Adipose tissue (tissue), 3 donors: ENCODE measurements at regions not wholly inside any gene's neighbourhood (a gene's known extent, or its start where the extent isn't known, plus 50 kb on each side); places are given as distances from the start of the nearest gene placed in this dataset.

Experiments used
- H3K27ac ChIP-seq: one replicate; pipeline ENCODE4 v1.5.1; 2013; ENCODE audit warnings: low read depth, low read length
- WGBS, 3 donors: extraction: QIAGEN DNeasy Blood & Tissue Kit; methylation state at CpG; one replicate each; pipeline ENCODE4 v1.1.7; 2013; 5-methylcytosine and 5-hydroxymethylcytosine counted together
- donor health status: healthy with polysubstance abuse.
- donor health status: Bipolar disorder and iron deficiency.
- donor health status: healthy.

DNA sequence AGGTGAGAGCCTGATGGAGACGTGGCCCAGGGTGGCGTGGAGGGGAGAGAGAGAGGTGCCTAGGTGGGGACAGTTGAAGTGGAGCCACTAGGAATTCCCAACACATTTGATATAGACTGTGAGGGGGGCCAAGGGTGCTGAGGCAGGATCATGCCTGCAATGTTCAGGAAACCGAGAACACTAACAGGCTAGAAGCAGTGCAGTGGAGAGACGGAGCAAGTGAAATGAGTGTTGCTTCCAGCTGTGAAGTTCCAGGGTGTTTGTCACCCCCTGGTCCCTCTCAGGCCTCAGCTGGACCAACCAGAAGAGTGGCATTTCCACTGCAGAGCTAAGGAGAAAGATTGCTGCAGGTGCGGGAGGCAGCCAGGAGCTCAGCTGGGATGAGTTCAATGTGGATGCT is 127.1 kb downstream of the RIPK4 start:
- WGBS, 3 donors: 95 to 99% (median 96%) methylated on average over 5 of the region's 5 CpGs
- H3K27ac ChIP-seq: no peak overlapping the region

DNA sequence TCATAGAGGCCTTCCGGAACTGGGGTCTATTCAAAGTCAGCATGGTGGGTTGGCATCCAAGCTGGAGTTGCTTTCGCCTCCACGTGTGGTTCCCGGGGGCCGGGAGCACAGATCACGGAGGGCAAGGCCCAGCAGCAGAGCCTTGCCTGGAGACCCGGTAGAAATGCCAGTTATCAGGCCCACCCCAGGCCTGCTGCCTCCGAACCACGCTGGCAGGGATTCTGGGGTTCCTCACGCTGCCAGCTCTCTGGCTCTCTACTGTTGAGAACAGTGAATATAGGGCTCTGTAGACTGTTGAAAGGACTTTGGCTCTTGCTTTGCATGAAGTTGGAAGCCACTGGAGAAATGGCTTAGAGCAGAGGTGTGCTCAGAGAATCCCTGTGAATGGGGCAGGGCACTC is 127.5 kb downstream of the RIPK4 start:
- no peak overlapping the region for H3K27ac ChIP-seq
- 94 to 98% (median 96%) methylated on average over 10 of the region's 10 CpGs for WGBS, 3 donors

DNA sequence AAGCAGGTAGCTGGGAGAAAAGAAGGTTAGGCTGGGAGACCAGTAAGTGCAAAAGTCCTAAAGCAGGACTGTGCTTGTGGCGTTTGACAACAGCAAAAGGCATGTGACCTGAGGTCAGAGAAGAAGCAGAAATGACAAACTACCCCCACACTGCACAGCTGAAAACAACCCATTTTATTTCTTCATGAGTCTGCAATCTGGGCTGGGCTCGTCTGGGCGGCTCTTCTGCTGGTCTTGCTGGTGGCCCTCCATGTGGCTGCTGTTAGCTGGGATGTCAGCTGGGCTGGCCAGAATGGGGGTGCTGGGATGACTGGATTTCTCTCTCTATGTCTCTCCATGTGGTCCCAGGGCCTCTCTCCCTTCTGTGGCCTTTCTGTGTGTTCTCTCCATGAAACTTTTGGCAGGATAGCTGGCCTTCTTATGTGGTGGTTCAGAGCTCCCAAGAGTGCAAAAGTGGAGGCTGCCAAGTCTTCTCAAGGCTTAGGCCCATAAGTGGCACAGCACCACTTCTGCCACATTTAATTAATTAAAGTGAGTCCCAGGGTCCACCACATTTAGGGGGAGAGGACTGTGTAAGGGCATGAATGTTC is 128.6 kb downstream of the RIPK4 start:
- WGBS, 3 donors: 90 to 100% (median 93%) methylated on average over 3 of the region's 3 CpGs

DNA sequence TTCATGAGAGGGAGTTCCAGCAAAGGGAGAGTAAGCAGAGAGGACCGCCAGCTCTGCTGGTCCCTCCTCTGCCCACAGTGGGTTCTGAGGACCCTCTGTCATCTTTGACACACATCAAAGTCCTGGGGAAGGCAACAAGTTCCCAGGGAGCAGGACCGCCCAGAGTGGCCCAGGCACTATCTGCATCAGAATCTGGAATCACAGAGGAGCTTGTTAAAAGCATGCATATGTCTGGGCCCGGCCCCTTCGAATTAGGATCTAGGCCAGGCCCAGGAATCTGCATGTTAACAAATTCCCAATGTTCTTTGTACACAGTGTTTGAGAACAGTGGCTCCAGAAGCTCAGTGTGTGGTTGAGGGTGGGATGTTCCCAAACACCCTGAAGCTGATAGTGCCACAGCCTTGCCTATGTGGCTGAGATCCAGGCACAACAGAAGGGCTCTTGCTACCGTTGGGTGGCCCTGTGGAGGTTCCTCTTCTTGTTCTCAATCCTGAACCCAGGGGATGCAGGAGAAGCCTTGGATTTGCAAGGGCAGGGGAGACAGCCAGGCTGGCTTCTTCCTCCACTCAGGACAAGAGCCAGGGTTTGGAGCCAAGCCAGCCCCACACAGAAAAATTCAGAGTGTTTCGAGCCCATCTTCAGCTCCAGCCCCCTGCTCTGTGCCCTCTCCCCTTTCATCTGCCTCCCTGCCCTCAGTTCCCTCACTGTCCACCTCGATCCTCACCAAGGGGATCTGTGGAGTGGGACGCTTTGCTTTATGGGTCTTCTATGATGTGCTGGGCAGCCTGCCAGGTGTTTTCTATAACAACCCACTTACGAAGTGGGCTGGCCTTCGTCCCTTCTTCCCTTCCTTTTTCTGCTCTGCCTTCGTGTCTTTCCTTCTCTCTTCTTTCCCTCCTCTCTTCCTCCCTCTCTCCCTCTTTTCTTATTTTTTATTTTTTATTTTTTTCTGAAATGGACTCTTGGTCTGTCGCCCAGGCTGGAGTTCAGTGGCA is 129.0 kb upstream of the TMPRSS2 start:
- WGBS, 3 donors: 67 to 79% (median 67%) methylated on average over 12 of the region's 12 CpGs
- H3K27ac ChIP-seq: no peak overlapping the region

More for the DNA sequence above, 128.6 kb downstream of the RIPK4 start:
- no peak overlapping the region for H3K27ac ChIP-seq

DNA sequence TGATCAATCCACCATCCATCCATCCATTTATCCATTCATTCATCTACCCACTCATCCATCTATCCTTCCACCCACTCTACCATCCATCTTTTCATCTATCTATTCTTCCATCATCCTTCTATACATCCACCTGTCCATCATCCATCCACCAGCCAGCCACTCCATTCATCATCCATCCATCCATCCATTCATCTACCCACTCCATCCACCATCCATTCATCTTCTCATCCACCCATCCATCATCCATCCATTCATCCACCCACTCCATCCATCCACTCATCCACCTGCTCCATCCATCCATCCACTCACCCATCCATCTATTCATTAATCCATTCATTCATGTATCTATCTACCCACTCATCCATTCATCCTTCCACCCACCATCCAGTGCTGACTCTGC is 127.9 kb upstream of the TMPRSS2 start:
- H3K27ac ChIP-seq: no peak overlapping the region

GRCh38 chr21:41634858-41635257 is 126.9 kb upstream of the TMPRSS2 start:
- WGBS, 3 donors: 74 to 87% (median 83%) methylated on average over 9 of the region's 9 CpGs
- H3K27ac ChIP-seq: no peak overlapping the region

GRCh38 chr21:41634211-41634694 is 126.3 kb upstream of the TMPRSS2 start:
- 66 to 90% (median 78%) methylated on average over 6 of the region's 6 CpGs for WGBS, 3 donors
- no peak overlapping the region for H3K27ac ChIP-seq

GRCh38 chr21:41633627-41634026 is 125.7 kb upstream of the TMPRSS2 start:
- WGBS, 3 donors: 76 to 97% (median 80%) methylated on average over 4 of the region's 4 CpGs
- no peak overlapping the region for H3K27ac ChIP-seq

DNA sequence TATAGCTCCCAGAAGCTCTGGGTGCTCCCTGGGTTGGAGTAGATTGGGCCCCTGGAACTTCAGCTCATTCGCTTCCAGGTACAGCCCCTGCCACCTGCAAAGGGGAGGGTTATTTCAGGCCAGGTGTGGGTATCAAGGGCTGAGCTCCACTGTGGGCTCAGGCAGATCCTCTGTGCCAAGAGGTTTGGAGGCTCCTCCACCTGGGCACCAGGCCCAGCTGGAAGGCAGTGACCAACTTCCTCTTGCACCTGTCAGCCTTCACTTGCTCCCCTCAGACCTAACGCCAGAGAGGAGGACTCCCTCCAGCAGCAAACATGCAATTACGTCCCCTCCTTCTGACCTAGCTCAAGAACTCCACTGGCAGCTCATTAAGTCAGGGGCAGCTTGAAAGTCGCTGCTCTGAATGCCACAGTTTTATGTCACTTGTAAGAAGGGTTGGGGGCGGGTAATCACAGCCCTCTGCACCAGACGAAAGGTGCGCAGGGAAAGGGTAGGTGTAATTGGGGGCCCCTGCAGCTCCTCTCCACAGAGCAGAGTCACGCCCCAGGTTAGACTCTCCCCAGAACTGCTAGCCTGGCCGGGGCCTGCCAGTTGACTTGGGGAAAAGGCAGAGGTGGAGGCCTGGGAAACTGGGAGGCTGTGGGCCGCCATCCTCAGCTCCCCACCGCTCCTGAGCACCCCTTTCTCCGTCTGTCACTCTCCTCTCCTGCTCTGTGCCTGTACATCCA is 125.0 kb upstream of the TMPRSS2 start:
- H3K27ac ChIP-seq: no peak overlapping the region
- WGBS, 3 donors: 64 to 77% (median 72%) methylated on average over 11 to 12 of the region's 12 CpGs

GRCh38 chr21:41631564-41632461 is 123.9 kb upstream of the TMPRSS2 start:
- WGBS, 3 donors: 76 to 80% (median 77%) methylated on average over 14 of the region's 14 CpGs
- H3K27ac ChIP-seq: no peak overlapping the region

GRCh38 chr21:41630917-41631316 is 123.0 kb upstream of the TMPRSS2 start:
- WGBS, 3 donors: 87 to 95% (median 89%) methylated on average over 17 of the region's 17 CpGs

DNA sequence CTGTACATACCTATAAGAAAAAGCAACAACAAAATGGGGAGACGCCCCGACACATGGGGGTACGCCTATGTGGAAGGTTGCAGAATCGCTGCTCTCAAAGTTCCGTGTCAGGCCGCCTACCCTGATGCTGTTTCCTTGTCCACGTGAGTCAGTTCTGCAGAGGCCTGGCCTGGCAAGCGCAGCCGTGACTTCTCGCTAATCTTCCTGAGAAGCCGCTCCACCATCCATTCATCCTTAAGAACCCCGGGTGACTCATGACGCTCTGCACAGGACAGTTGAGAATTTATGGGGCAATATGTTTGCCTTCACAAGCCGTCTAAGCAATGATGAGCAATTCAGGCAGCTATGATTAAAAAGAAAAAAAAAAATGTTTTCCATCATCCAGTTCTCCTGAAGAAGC is 122.3 kb upstream of the TMPRSS2 start:
- H3K27ac ChIP-seq: no peak overlapping the region
- 78 to 90% (median 89%) methylated on average over 14 of the region's 14 CpGs for WGBS, 3 donors

More at GRCh38 chr21:41630917-41631316, 123.0 kb upstream of the TMPRSS2 start:
- H3K27ac ChIP-seq: no peak overlapping the region

DNA sequence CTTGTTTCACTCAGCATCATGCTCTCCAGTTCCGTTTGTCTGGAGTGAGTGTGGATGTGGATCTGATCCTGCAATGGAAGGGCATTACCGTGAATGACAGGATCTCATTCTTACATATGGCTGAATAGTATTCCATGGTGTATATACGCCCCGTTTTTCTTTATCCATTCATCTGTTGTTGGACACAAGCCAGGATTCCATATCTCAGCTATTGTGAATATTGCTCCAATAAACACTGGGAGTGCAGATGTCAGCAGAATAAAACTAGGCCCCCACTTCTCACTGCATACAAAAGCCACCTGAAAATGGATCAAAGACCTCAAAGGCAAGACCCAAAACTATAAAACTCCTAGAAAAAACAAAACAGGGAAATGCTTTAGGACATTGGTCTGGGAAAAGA is 120.3 kb upstream of the TMPRSS2 start:
- WGBS, 3 donors: 58 to 79% (median 70%) methylated on average over 4 of the region's 4 CpGs
- no peak overlapping the region for H3K27ac ChIP-seq

DNA sequence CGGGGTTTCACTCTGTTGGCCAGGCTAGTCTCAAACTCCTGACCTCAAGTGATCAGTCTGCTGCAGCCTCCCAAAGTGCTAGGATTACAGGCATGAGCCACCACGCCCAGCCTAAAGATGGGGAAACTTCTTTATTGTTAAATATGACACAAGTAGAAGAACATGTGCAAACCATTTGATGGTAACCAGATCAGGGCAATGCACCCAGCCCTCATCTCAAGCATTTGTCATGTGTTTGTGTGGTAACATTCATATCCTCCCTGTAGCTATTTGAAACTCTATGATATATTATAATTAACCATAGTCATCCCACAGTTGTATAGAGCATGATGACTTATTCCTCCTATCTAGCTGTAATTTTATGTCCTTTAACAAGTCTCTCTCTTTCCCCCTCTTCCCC is 119.5 kb upstream of the TMPRSS2 start:
- WGBS, 3 donors: 87 to 97% (median 89%) methylated on average over 2 of the region's 2 CpGs

DNA sequence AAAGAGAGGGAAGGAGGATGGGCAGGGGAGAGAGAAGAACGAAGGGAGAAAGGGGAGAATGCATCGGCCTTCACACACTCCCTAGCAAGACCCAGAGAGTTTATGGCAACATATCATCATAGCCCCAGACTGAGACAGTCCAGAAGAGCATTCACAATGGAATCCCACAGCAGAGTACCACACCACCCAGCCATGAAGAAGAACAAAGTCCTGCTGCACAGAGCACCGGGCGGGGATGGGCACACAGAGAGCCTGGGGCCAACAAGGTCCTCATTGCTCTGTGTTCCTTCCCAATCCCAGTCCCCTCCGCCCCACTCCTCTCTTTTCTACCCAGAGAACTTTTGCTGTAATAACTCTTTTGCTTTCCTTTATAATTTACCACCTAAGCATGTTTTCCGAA is 118.1 kb upstream of the TMPRSS2 start:
- WGBS, 3 donors: 68 to 82% (median 82%) methylated on average over 6 of the region's 6 CpGs
- no peak overlapping the region for H3K27ac ChIP-seq

More for the DNA sequence above, 119.5 kb upstream of the TMPRSS2 start:
- no peak overlapping the region for H3K27ac ChIP-seq

DNA sequence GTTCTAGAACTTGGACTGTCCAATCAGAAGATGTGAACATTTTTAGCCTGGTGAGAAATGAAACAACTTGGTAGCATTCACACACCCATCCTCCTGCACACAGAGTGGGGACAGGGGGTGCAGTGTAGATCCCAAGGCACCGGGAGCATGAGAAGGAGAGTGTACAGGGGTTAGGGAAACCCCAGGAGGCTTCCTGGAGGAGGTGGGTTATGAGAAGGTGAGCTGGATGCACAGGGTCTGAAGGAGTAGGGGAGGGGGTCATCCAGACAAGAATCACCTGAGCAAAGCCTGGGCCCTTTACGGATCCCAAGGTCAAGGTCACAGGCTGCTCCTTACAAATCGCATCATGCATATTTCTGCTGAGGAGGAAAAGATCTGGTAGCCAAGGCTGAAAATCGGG is 117.5 kb upstream of the TMPRSS2 start:
- H3K27ac ChIP-seq: no peak overlapping the region
- 73 to 78% (median 75%) methylated on average over 4 of the region's 4 CpGs for WGBS, 3 donors

DNA sequence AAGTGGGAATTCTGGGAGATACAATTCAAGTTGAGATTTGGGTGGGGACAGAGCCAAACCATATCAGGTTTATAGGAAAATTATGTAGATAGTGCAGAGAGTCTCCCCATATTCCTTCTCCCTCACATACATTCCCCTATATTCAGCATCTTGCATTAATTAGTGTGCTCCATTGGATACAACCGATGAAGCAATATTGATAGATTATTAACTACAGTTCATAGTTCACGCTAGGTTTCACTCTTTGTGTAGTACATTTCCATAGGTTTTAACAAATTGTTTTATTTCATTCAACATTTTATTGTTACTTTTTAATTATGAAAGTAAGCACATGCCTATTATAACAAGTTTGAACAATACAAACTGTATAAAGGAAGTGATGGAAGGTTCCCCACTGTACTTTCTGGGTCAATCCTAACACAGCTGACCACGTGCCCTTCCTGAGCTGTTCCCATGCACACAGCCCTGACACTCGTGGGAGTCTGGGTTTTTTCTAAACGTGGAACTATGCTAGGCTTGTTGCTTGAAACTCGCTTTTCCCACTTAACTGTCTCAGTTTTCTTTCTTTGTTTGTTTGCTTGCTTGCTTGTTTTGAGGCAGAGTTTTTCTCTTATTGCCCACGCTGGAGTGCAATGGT is 116.8 kb upstream of the TMPRSS2 start:
- H3K27ac ChIP-seq: no peak overlapping the region
- 66 to 80% (median 70%) methylated on average over 7 of the region's 7 CpGs for WGBS, 3 donors

DNA sequence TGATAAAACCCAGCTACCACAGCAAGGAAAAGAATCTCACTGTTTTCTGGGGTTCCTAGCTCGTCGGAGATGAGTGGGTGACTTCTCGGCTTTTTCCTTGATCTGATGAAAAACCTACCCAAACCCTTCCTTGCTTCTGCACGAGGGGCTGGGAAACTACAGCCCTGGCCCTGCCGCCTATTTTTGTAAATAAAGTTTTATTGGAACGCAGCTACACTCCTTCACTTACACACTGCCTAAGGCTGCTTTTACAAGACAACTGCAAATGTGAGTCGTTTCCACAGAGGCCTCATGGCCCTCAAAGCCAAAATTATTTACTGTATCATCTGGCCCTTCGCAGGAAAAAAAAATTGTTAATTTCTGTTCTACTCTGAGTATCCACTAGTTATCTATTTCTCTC is 116.0 kb upstream of the TMPRSS2 start:
- H3K27ac ChIP-seq: no peak overlapping the region
- WGBS, 3 donors: 92 to 95% (median 92%) methylated on average over 8 of the region's 8 CpGs
